GM04504 (cell line): ENCODE measurements at regions not wholly inside any gene's neighbourhood (a gene's known extent, or its start where the extent isn't known, plus 50 kb on each side); places are given as distances from the start of the nearest gene placed in this dataset.

Experiments used
- DNase-seq: peaks from one replicate; pipeline ENCODE4 v3.0.0-alpha.2; 2012; ENCODE audit warnings: low read depth

GRCh38 chr9:108607607-108608006, 248.2 kb downstream of the ACTL7B start:
- DNase-seq, result no peak

DNA sequence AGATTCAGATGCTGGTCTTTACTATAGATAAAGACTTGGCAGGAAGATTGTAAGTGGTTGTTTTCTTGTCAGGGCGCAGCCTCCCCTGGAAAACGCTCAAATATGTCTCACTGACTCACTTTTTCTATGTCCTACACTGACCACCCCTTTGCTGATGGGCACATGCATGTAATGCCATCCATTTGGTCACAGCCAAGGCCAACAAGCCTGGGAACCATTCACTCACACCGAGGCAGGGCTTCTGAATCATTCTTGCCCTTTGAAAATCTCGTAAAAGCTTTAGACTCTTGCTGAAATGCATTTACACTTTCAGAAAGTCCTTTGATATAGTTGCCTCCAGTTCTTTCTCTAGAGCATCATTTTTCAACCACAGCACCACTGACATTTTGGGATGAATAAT, 249.4 kb downstream of the ACTL7B start:
- no peak for DNase-seq

DNA sequence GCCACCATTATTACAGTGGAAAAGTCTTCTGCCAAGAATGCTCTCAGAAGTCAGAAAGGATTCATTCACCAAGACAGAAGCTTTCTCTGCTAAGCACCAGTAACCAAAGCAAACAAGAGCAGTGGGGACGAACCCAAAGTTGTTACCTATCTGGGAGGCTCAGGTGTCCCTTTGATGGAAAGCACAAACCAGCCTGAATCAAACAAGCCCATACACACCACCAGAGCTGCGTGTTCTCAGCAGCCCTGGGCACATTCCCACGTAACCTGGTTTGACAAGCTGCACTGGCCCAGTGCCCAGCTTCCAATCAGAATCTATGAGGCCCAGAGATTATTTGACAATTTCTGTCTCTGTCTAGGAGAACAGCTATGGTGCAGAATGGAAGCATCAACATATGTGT, 252.6 kb downstream of the ACTL7B start:
- no peak for DNase-seq

DNA sequence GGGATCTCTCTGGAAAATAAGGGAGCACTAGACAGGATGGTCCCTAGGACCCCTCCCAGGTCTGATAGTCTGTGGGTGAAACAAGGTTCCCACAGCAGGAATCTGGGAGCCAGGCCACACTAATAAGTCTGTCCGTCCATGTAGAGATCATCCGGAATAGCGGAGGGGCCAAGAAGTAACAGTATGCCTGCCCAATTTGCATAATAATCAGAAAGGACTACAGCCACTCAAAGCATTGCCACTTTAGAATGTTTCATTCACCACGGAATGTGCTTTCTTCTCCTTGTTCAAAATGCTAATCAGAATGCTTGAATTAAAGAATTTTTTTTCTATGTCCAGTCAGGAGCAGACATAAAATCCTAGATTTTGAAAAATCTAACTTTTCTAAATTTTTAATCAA, 254.9 kb downstream of the ACTL7B start:
- DNase-seq, result no peak

DNA sequence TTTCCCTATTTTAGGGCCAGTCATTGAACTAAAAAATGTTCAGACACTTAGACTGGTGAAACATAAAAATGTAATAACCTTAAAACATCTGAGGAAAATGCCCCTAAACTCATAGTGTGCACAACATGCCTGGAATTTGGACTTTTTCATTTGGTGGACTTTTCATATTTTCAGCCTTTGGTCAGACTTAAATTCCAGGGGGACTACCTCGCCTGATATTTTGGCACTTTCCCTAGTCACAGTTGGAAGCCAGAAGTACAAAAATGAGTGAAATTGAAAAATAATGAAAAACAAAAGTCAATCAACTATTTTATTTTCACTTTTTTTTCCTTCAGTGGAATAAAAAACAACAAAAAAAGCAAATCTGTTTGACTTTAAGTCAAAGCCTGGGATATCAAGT, 256.2 kb downstream of the ACTL7B start:
- DNase-seq, result no peak

DNA sequence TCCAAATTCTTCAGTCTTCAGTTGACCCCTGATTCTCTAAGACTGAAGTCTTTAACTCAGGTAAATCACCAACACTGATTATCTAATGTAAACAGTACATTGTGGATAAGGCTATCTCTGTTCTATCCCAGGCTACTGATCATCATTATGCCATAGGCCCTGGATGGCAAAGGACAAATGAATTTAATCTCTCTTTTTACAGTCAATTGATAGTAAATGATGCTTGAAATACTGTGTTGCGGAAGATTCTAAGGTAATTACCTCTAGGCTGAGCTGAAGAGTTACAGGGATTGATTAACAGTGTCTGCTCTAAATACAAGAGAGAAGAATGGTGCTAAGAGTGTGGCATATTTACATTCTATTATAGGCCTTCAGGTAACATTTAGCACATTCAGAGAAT, 264.7 kb downstream of the ACTL7B start:
- no peak for DNase-seq

GRCh38 chr9:108588246-108588645, 267.5 kb downstream of the ACTL7B start:
- DNase-seq, result no peak

GRCh38 chr9:108586471-108587139, 269.2 kb downstream of the ACTL7B start:
- DNase-seq, result no peak

- no peak for DNase-seq
These were observed 270.9 kb downstream of the ACTL7B start for GRCh38 chr9:108584860-108585259.

GRCh38 chr9:108582726-108583125, 273.1 kb downstream of the ACTL7B start:
- DNase-seq, result no peak

GRCh38 chr9:108579757-108580439, 275.9 kb downstream of the ACTL7B start:
- peak; percentile 32 for DNase-seq

DNA sequence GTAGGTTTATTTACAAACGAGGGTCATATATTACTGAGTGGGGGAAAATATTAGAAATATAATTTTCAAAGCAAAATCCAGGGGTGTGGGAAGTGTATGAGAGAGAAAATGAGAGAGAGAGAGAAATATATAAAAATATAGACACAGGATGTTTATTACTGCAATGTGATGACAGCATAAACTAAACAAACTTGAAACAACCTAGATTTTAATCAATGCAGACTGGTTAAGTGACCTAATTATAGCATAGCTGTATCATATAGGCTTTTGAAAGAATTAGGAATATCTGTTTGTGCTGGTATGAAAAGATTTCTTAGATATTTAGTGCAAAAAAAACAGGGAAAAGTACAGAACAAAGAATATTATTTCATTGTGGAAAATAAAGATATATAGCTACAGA, 280.5 kb downstream of the ACTL7B start:
- DNase-seq, result no peak

DNA sequence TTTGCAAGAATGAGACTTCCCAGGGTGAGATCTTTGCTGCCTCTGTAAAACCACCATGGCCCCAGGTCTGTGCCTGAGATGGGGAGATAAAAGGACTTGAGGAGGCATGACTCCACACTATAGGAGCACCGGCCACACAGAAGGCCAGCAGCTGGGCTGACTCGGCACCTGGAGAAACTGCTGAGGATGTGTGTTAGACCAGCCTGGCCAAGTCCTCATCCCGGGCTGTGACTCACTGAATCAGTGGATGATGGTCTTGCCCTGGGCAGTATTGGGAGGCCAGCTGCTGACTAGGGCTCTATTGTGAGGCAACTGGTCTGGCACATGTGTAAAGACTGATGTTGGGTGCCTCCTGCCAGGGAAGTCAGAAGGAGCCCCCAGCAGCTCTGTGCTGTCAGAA, 286.2 kb downstream of the ACTL7B start:
- peak; percentile 65 for DNase-seq

GRCh38 chr9:108568093-108568492, 287.7 kb downstream of the ACTL7B start:
- no peak for DNase-seq

- DNase-seq, result no peak
These were observed 288.2 kb downstream of the ACTL7B start for GRCh38 chr9:108567571-108567970.

DNA sequence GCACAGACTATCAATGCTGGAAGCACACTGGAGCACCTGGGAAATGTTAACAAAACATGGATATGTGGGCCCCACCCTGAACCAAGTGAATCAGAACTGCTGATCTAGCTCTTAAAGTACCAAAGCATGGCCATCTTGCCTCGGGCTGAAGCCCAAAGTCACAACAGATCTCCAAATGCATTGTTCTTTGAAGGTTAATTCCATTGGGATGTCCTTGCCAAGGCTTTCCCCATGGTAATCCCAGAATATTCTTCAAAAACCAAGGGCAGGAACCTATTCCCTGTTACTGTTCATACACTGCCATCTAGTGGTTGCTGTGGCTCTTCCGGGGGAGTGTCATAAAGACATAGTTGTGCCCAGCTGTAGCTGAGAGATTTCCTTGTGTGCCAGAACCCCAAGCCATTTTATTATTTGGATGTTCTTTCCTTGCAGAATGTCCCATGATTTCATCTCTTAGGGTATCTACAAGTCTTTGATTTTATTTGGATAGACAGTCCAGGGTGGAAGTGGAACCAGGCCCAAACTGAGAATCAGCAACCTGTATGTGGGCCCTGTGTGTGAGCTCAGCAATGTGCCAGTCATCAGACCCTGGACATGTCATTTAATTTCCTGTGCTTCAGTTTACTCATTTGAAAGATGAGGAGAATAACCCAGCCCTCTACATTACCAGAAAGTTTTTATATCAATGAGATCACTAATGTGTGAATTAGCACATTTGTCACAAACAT, 290.0 kb downstream of the ACTL7B start:
- DNase-seq, result peak; percentile 88

DNA sequence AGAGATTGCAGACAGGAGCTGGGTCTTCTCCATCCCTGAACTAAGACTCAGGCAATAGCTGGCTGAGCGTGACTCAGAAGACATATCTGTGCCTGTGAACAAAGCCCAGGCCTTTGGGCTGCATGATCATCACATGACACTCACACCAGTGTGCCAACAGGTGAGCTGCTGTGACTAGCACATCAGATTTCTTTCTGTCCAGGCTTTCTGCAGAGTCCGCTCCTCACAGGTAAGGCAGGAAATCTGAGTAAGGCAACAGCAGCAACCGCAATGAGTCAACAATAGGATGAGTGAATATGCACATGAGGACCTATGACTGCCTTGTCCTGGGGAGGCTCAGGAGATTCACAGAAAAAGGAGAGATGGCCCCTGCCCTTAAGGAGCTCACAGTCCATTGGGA, 293.6 kb downstream of the ACTL7B start:
- DNase-seq, result no peak

DNA sequence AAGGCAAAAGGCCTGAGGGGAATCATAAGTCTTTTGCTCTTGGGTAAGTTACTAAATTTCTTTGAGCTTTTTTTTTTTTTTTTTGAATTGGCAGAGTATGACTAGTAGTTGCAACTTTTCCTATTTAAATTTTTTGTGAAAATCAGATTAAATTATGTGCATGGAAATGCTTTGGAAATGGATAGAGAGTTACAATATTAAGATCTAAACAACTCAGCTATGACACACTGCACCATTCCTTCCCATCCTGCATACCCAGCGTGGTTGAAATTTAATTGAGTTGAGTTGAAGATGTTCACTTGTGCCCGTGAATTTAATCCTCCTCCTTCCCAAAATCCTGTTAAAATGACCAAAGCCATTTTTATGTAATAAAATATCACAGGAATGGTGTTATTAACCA, 296.4 kb downstream of the ACTL7B start:
- DNase-seq, result no peak

DNA sequence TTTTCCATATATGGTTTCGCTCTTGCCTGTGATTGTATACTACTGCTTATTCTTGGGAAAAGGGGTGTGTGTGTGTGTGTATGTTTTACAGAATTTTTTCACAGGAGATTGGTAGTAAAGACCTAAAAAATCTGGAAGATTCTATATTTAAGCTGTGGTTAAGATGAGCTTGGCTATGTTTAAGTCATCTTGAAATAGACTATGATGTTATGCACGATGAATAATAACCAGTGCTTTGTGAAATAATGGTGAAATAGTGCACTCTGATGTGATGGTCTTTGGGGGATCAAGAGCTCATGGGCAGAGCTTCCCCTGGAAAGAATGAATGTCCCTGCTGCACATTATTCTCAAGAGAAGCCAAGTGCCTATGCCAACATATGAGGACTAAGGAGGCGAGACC, 301.0 kb downstream of the ACTL7B start:
- DNase-seq, result no peak

DNA sequence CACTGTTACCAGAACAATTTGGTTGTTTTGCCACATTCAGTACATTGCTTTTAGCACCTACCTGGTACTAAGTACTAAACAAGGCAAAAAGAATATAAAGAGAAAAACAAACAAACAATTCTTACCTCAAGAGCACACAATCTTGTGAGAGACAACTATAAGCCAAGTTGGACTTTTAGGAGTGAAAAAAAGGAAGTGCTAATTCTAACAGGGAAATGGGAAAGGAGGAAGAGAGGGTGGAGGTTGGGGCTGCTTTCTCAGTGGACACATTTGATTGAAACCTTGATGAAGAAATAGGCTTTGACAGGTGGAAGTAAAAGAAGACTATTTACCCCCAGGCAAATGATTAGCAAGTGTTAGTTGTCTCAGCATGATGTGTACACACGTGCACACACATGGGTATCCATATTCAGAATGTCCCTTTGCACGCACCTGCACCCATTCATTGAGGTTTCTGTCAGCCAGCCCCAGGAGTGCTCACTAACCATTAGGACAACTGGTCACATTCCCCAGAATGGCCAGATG, 302.6 kb downstream of the ACTL7B start:
- no peak for DNase-seq

DNA sequence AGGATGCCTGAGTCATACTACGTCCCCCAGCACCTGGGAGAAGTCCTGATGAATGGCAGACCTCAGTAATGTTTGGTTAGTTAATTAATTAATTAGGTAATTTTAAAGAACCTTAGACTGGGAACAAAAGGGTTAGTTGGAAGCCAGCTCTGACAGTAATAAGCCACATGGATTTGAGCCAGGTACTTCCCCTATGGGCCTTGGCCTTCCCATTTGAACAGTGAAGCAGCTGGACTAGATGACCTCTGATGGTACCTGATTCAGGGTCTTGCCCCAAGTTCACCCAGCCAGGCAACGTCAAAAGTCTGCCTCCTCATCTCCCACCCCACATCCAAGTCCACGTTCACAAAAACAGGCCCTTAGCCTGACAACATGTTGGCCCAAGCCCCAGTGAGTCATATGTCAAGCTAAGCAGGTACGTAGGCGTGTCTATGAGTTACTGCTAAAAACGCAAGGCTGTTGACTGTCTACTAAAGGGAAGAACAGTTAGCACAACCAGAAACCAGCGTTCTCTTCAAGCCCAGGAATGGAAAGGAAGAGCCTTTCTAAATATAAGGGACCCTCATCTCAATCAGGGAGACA, 303.2 kb downstream of the ACTL7B start:
- DNase-seq, result no peak

DNA sequence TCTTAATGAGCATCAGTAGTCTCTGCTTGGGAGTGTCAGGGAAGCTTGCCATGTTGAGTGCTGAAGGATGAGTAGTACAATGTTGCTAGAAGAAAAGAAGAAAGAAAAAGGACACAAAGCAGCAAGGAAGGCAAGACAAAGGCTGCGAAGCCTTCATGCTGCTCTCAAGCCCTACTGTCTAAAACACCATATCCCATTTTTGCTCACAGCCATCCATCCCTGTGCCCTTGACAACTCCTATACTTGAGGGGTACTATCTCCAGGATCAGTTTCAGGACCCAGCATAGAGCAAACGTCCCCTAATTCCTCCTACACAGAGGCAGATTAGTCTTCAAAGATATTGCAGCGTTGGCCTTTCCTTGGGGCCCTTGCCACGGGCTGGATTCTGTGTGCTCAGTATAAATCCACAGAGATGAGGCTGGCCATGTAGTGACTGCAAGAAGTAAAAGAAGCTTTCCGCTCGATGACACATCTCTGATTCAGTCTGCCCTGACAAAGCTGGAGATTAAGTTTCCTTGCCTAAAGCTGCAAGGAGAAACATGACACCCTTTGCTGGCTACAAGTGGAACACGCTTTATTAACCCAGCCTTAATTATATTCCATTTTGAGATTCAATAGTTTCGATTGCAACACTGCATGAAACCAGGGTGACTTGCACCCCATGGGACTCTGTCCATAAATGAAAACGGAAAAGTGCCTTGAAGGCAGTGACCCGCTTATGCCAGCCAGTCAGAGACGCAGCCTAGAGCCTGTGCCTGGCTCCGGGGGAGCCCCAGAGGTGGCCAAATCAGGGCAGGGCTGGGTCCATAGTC, 304.6 kb downstream of the ACTL7B start:
- peak; percentile 85 for DNase-seq
